Neuron (in vitro differentiated cells): ENCODE measurements at regions not wholly inside any gene's neighbourhood (a gene's known extent, or its start where the extent isn't known, plus 50 kb on each side); places are given as distances from the start of the nearest gene placed in this dataset.
A peak's percentile ranks its signal among the peaks of the same experiment; 100 is the strongest.

Source experiments
- H2AFZ ChIP-seq: one replicate; pipeline ENCODE4 v1.6.1; 2013; ENCODE audit warnings: low read depth, mild to moderate bottlenecking, inconsistent platforms, low read length, moderate library complexity
- H3K27me3 ChIP-seq: one replicate; pipeline ENCODE4 v1.6.1; 2013; ENCODE audit warnings: low read length; ENCODE audit not compliant: insufficient read depth
- H3K36me3 ChIP-seq: one replicate; pipeline ENCODE4 v1.6.1; 2013; ENCODE audit warnings: low read length; ENCODE audit not compliant: insufficient read depth
- H3K4me1 ChIP-seq: one replicate; pipeline ENCODE4 v1.6.1; 2013; ENCODE audit warnings: low read length; ENCODE audit not compliant: insufficient read depth
- H3K4me3 ChIP-seq: 2 replicates; pipeline ENCODE4 v1.5.1; 2013; ENCODE audit warnings: mild to moderate bottlenecking, low read length, moderate library complexity
- H3K9me3 ChIP-seq: one replicate; pipeline ENCODE4 v1.6.1; 2013; ENCODE audit warnings: low read length

- H3K4me3 ChIP-seq: no peak overlapping the region
- H3K27me3 ChIP-seq: no peaks in the 10 kb centered on the region
- no peak overlapping the region for H2AFZ ChIP-seq
- H3K4me1 ChIP-seq: peaks cover 14% of the 10 kb centered on the region
- H3K36me3 ChIP-seq: no peaks in the 10 kb centered on the region
- no peaks in the 10 kb centered on the region for H3K9me3 ChIP-seq
Observed at GRCh38 chr11:116534270-116534975, 238.4 kb downstream of the BUD13 start.

- no peak overlapping the region for H3K4me3 ChIP-seq
- peaks cover 14% of the 10 kb centered on the region for H3K4me1 ChIP-seq
- no peaks in the 10 kb centered on the region for H3K27me3 ChIP-seq
- no peaks in the 10 kb centered on the region for H3K9me3 ChIP-seq
- H3K36me3 ChIP-seq: no peaks in the 10 kb centered on the region
- H2AFZ ChIP-seq: peak overlapping the region; percentile 32
Observed at GRCh38 chr11:116533186-116533825, 239.5 kb downstream of the BUD13 start.

- no peaks in the 10 kb centered on the region for H3K27me3 ChIP-seq
- no peak overlapping the region for H3K4me3 ChIP-seq
- no peak overlapping the region for H2AFZ ChIP-seq
- no peaks in the 10 kb centered on the region for H3K9me3 ChIP-seq
- peaks cover 14% of the 10 kb centered on the region for H3K4me1 ChIP-seq
- H3K36me3 ChIP-seq: no peaks in the 10 kb centered on the region
Observed at GRCh38 chr11:116532066-116532465, 240.7 kb downstream of the BUD13 start.

- H2AFZ ChIP-seq: no peak overlapping the region
- no peaks in the 10 kb centered on the region for H3K9me3 ChIP-seq
- H3K4me3 ChIP-seq: no peak overlapping the region
- no peaks in the 10 kb centered on the region for H3K36me3 ChIP-seq
- peaks cover 2% of the 10 kb centered on the region for H3K27me3 ChIP-seq
- peaks cover 14% of the 10 kb centered on the region for H3K4me1 ChIP-seq
Observed at GRCh38 chr11:116530705-116531104, 242.1 kb downstream of the BUD13 start.

GRCh38 chr11:116529271-116529670, 243.5 kb downstream of the BUD13 start:
- Histone ChIP-seq H3K4me1 (peaks cover 13% of the 10 kb centered on the region), H3K4me3 (no peak overlapping the region), H3K36me3 (no peaks in the 10 kb centered on the region), H3K9me3 (no peaks in the 10 kb centered on the region), H2AFZ (no peak overlapping the region), H3K27me3 (peaks cover 3% of the 10 kb centered on the region)

GRCh38 chr11:116527180-116527991, 245.4 kb downstream of the BUD13 start:
- Histone ChIP-seq H3K4me3 (no peak overlapping the region), H3K4me1 (no peaks in the 10 kb centered on the region), H2AFZ (no peak overlapping the region), H3K27me3 (peaks cover 3% of the 10 kb centered on the region), H3K36me3 (no peaks in the 10 kb centered on the region), H3K9me3 (no peaks in the 10 kb centered on the region)

GRCh38 chr11:116525961-116526495, 246.8 kb downstream of the BUD13 start:
- Histone ChIP-seq H2AFZ (no peak overlapping the region), H3K4me1 (no peaks in the 10 kb centered on the region), H3K27me3 (peaks cover 3% of the 10 kb centered on the region), H3K36me3 (no peaks in the 10 kb centered on the region), H3K9me3 (no peaks in the 10 kb centered on the region), H3K4me3 (no peak overlapping the region)

- H3K4me1 ChIP-seq: no peaks in the 10 kb centered on the region
- H3K4me3 ChIP-seq: no peak overlapping the region
- no peak overlapping the region for H2AFZ ChIP-seq
- no peaks in the 10 kb centered on the region for H3K9me3 ChIP-seq
- H3K27me3 ChIP-seq: no peaks in the 10 kb centered on the region
- no peaks in the 10 kb centered on the region for H3K36me3 ChIP-seq
Observed at GRCh38 chr11:116519499-116519898, 253.3 kb downstream of the BUD13 start.

- H3K4me3 ChIP-seq: no peak overlapping the region
- no peaks in the 10 kb centered on the region for H3K4me1 ChIP-seq
- H2AFZ ChIP-seq: no peak overlapping the region
- no peaks in the 10 kb centered on the region for H3K9me3 ChIP-seq
- H3K36me3 ChIP-seq: no peaks in the 10 kb centered on the region
- no peaks in the 10 kb centered on the region for H3K27me3 ChIP-seq
Observed at GRCh38 chr11:116518141-116518540, 254.6 kb downstream of the BUD13 start.

- no peak overlapping the region for H3K4me3 ChIP-seq
- no peaks in the 10 kb centered on the region for H3K4me1 ChIP-seq
- H3K27me3 ChIP-seq: no peaks in the 10 kb centered on the region
Observed at GRCh38 chr11:116517584-116517983, 255.2 kb downstream of the BUD13 start.

GRCh38 chr11:116517077-116517476, 255.7 kb downstream of the BUD13 start:
- H3K9me3 ChIP-seq: no peaks in the 10 kb centered on the region
- H3K4me1 ChIP-seq: no peaks in the 10 kb centered on the region
- H3K36me3 ChIP-seq: no peaks in the 10 kb centered on the region
- no peaks in the 10 kb centered on the region for H3K27me3 ChIP-seq
- H2AFZ ChIP-seq: no peak overlapping the region
- no peak overlapping the region for H3K4me3 ChIP-seq

More at GRCh38 chr11:116517584-116517983, 255.2 kb downstream of the BUD13 start:
- Histone ChIP-seq H3K9me3 (no peaks in the 10 kb centered on the region), H3K36me3 (no peaks in the 10 kb centered on the region), H2AFZ (no peak overlapping the region)

- H3K27me3 ChIP-seq: no peaks in the 10 kb centered on the region
- H3K36me3 ChIP-seq: no peaks in the 10 kb centered on the region
- H3K4me3 ChIP-seq: no peak overlapping the region
- no peaks in the 10 kb centered on the region for H3K4me1 ChIP-seq
- no peaks in the 10 kb centered on the region for H3K9me3 ChIP-seq
- no peak overlapping the region for H2AFZ ChIP-seq
Observed at GRCh38 chr11:116515664-116516184, 257.1 kb downstream of the BUD13 start.

- H2AFZ ChIP-seq: no peak overlapping the region
Observed at GRCh38 chr11:116513894-116514293, 258.9 kb downstream of the BUD13 start.

More at GRCh38 chr11:116513894-116514293, 258.9 kb downstream of the BUD13 start:
- Histone ChIP-seq H3K4me3 (no peak overlapping the region), H3K27me3 (no peaks in the 10 kb centered on the region), H3K36me3 (no peaks in the 10 kb centered on the region), H3K9me3 (no peaks in the 10 kb centered on the region), H3K4me1 (no peaks in the 10 kb centered on the region)
